ENCODE measurements at regions not wholly inside any gene's neighbourhood (a gene's known extent, or its start where the extent isn't known, plus 50 kb on each side); places are given as distances from the start of the nearest gene placed in this dataset.

- no peak for TF ChIP-seq NFRKB (IDR thresholded peaks at IDR 0.05)
- TF ChIP-seq TARDBP (IDR thresholded peaks at IDR 0.05), result no peak
- no peak for TF ChIP-seq ZNF384 (IDR thresholded peaks at IDR 0.05)
Observed at GRCh38 chr16:55192734-55193133, 131.3 kb upstream of the IRX6 start.

All from HEK293T (cell line).